ENCODE measurements at regions not wholly inside any gene's neighbourhood (a gene's known extent, or its start where the extent isn't known, plus 50 kb on each side); places are given as distances from the start of the nearest gene placed in this dataset.
A peak's percentile ranks its signal among the peaks of the same experiment; 100 is the strongest.

DNA sequence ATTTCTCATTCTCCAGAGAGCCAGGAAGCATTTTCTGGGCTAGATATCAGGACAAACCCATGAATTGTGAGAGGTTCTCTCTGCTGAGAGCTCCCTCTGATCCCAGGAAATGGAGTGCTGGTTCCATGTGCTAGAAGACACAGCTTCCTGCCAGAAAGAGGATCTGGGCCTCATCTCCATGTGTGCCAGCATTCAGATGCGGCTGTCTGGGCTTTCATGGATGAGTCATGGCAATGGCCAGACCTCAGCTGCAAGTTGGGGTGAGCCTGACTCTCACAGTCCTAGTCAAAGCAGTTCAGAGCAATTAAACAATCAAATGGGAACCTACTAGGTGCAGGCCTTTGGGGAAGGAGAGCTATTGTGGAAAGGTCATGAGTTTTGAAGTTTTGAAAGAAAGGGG lies 82.3 kb upstream of the EED start:
- no peaks in the 10 kb centered on the region for H3K4me1 ChIP-seq (ENCODE audit: insufficient read depth, low read length)
- Mint-ChIP-seq H3K27ac (no peak overlapping the region), H3K4me3 (no peak overlapping the region), H3K4me1 (ENCODE audit: low read depth) (no peaks in the 10 kb centered on the region), H3K9me3 (no peaks in the 10 kb centered on the region), H3K27me3 (no peaks in the 10 kb centered on the region), H3K36me3 (ENCODE audit: low read depth) (no peaks in the 10 kb centered on the region)
- TF ChIP-seq, protein P1, sequence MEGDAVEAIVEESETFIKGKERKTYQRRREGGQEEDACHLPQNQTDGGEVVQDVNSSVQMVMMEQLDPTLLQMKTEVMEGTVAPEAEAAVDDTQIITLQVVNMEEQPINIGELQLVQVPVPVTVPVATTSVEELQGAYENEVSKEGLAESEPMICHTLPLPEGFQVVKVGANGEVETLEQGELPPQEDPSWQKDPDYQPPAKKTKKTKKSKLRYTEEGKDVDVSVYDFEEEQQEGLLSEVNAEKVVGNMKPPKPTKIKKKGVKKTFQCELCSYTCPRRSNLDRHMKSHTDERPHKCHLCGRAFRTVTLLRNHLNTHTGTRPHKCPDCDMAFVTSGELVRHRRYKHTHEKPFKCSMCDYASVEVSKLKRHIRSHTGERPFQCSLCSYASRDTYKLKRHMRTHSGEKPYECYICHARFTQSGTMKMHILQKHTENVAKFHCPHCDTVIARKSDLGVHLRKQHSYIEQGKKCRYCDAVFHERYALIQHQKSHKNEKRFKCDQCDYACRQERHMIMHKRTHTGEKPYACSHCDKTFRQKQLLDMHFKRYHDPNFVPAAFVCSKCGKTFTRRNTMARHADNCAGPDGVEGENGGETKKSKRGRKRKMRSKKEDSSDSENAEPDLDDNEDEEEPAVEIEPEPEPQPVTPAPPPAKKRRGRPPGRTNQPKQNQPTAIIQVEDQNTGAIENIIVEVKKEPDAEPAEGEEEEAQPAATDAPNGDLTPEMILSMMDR (IDR thresholded peaks at IDR 0.05) = no peak
- H3K9me3 ChIP-seq (ENCODE audit: control insufficient read depth in 1 of 2, insufficient read depth in 1 of 2, low read length in 2 of 2) = no peaks in the 10 kb centered on the region
- ChIA-PET CTCF (interaction anchor here (1.2 kb wide), 1 partner anchor 120 kb away, joined by 3 read pairs; no protein-coding TSS in a partner anchor), POLR2A (no interaction called here)
- DNase-seq (peak in 2 of 14 experiments; percentile 59 to 67), ATAC-seq (ENCODE audit: poor library complexity) (no peak)
- H3K27me3 ChIP-seq (ENCODE audit: control insufficient read depth in 1 of 2, insufficient read depth in 2 of 2, low read length in 2 of 2) = no peaks in the 10 kb centered on the region
- H3K4me3 ChIP-seq (ENCODE audit: low read length) = no peak overlapping the region
- intact Hi-C loops (cut with DNase I, micrococcal nuclease) = no loop called here
- no peak overlapping the region for H3K27ac ChIP-seq (ENCODE audit: low read depth in 1 of 2, low read length in 2 of 2)
- no peaks in the 10 kb centered on the region for H3K36me3 ChIP-seq (ENCODE audit: insufficient read depth, low read length)

DNA sequence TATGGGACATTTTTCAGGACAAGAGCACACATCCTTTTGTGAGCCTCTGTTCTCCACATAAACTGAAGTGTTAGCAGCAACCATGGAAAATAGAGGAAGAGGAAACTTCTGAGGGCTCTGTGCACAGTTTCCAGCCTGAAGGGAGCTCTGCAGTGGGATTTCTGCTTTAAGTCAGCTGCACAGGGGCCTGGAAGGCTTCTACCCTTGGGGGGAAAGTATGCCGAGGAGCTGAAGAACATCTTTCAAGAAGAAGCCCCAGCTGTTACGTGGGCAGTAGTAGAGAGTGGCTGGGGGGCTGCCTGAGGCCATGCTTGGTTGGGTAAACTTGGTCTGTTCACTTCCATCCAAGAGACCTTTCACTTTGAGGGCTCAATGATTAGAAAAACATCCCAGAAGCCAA lies 82.7 kb upstream of the EED start:
- Histone ChIP-seq H3K4me3 (ENCODE audit: low read length) (no peak overlapping the region), H3K36me3 (ENCODE audit: insufficient read depth, low read length) (no peaks in the 10 kb centered on the region), H3K4me1 (ENCODE audit: insufficient read depth, low read length) (no peaks in the 10 kb centered on the region), H3K9me3 (ENCODE audit: control insufficient read depth in 1 of 2, insufficient read depth in 1 of 2, low read length in 2 of 2) (no peaks in the 10 kb centered on the region), H3K27ac (ENCODE audit: low read depth in 1 of 2, low read length in 2 of 2) (no peak overlapping the region), H3K27me3 (ENCODE audit: control insufficient read depth in 1 of 2, insufficient read depth in 2 of 2, low read length in 2 of 2) (no peaks in the 10 kb centered on the region)
- H3K4me3 Mint-ChIP-seq = no peak overlapping the region
- ATAC-seq (ENCODE audit: poor library complexity) (no peak), DNase-seq (no peak)
- POLR2A ChIA-PET = no interaction called here
- no peaks in the 10 kb centered on the region for H3K4me1 Mint-ChIP-seq (ENCODE audit: low read depth)
- TF ChIP-seq, protein P1 (IDR thresholded peaks at IDR 0.05) = no peak
- CTCF ChIA-PET = interaction anchor here (1.2 kb wide), 1 partner anchor 120 kb away, joined by 3 read pairs; no protein-coding TSS in a partner anchor
- no peaks in the 10 kb centered on the region for H3K27me3 Mint-ChIP-seq
- no peaks in the 10 kb centered on the region for H3K9me3 Mint-ChIP-seq
- no peak overlapping the region for H3K27ac Mint-ChIP-seq
- intact Hi-C loops (cut with DNase I, micrococcal nuclease) = no loop called here
- no peaks in the 10 kb centered on the region for H3K36me3 Mint-ChIP-seq (ENCODE audit: low read depth)

- ATAC-seq (ENCODE audit: poor library complexity) = no peak
- H3K36me3 ChIP-seq (ENCODE audit: insufficient read depth, low read length) = no peaks in the 10 kb centered on the region
- Mint-ChIP-seq H3K9me3 (no peaks in the 10 kb centered on the region), H3K4me3 (no peak overlapping the region), H3K27ac (no peak overlapping the region), H3K27me3 (no peaks in the 10 kb centered on the region), H3K36me3 (ENCODE audit: low read depth) (no peaks in the 10 kb centered on the region), H3K4me1 (ENCODE audit: low read depth) (no peaks in the 10 kb centered on the region)
- TF ChIP-seq, protein P1 (IDR thresholded peaks at IDR 0.05) = no peak
- no peaks in the 10 kb centered on the region for H3K4me1 ChIP-seq (ENCODE audit: insufficient read depth, low read length)
- H3K4me3 ChIP-seq (ENCODE audit: low read length) = no peak overlapping the region
- ChIA-PET POLR2A (no interaction called here), CTCF (interaction anchor here (1.2 kb wide), 1 partner anchor 119 kb away, joined by 3 read pairs; no protein-coding TSS in a partner anchor)
- intact Hi-C loops (cut with DNase I, micrococcal nuclease) = no loop called here
- H3K9me3 ChIP-seq (ENCODE audit: control insufficient read depth in 1 of 2, insufficient read depth in 1 of 2, low read length in 2 of 2) = no peaks in the 10 kb centered on the region
- no peak overlapping the region for H3K27ac ChIP-seq (ENCODE audit: low read depth in 1 of 2, low read length in 2 of 2)
- H3K27me3 ChIP-seq (ENCODE audit: control insufficient read depth in 1 of 2, insufficient read depth in 2 of 2, low read length in 2 of 2) = no peaks in the 10 kb centered on the region
- no peak for DNase-seq
Observed at GRCh38 chr11:86161336-86161735, 83.2 kb upstream of the EED start.
